Left forelimb (tissue), 1 donor: ENCODE measurements at regions not wholly inside any gene's neighbourhood (a gene's known extent, or its start where the extent isn't known, plus 50 kb on each side); places are given as distances from the start of the nearest gene placed in this dataset.
"Not testable (repeated sequence)": the region's sequence is repeated elsewhere in the genome, so short reads cannot be mapped to it uniquely, and the experiment has no call there.

ENCODE experiments used
- DNase-seq: peaks from one replicate; pipeline ENCODE4 v3.0.0-alpha.2; 2018; ENCODE audit warnings: low spot score

GRCh38 chr2:224110811-224111210 is 71.7 kb upstream of the SERPINE2 start:
- no peak for DNase-seq

- no peak for DNase-seq
Measured at GRCh38 chr2:224109751-224110150, 70.7 kb upstream of the SERPINE2 start.

- DNase-seq = no peak
Measured at GRCh38 chr2:224106794-224107193, 67.7 kb upstream of the SERPINE2 start.

- DNase-seq = no peak
Measured at GRCh38 chr2:224104668-224105386, 65.7 kb upstream of the SERPINE2 start.

GRCh38 chr2:224103651-224104050 is 64.6 kb upstream of the SERPINE2 start:
- DNase-seq = no peak

- DNase-seq = no peak
Measured at GRCh38 chr2:224102991-224103390, 63.9 kb upstream of the SERPINE2 start.

GRCh38 chr2:224101820-224102630 is 62.9 kb upstream of the SERPINE2 start:
- DNase-seq = no peak

GRCh38 chr2:224099861-224100643 is 61.0 kb upstream of the SERPINE2 start:
- DNase-seq = no peak

GRCh38 chr2:224098481-224099230 is 59.6 kb upstream of the SERPINE2 start:
- DNase-seq = no peak

GRCh38 chr2:224094413-224094812 is 55.3 kb upstream of the SERPINE2 start:
- no peak for DNase-seq

GRCh38 chr2:224091671-224092070 is 52.6 kb upstream of the SERPINE2 start:
- not testable (repeated sequence) for DNase-seq

GRCh38 chr2:224089606-224090005 is 50.5 kb upstream of the SERPINE2 start:
- DNase-seq = not testable (repeated sequence)
